T-cell (primary cell): ENCODE measurements at regions not wholly inside any gene's neighbourhood (a gene's known extent, or its start where the extent isn't known, plus 50 kb on each side); places are given as distances from the start of the nearest gene placed in this dataset.

Experiments used
- ATAC-seq, 4 experiments: fragments of 200-7000 bp in 3 of 4; fragments of 150-1000 bp in 1 of 4; cut with Tn5 transposase; replicated peaks in 1 of 4; 1 replicate in 3 of 4; 2 replicates in 1 of 4; pipeline ENCODE4 v1.10.0; 2021; ENCODE audit warnings: moderate library complexity in 3 of 4, mild to moderate bottlenecking in 2 of 4, moderate number of reproducible peaks in 1 of 4
- CTCF ChIA-PET, 2 donors: fragments of 300-600 bp; sonication (Branson Sonifier 250); formaldehyde crosslinking; loops; one replicate each; lab custom pipeline; 2022; ENCODE audit warnings: antibody characterized with exemption in 2 of 2; lab: Charles Lee
- POLR2A ChIA-PET, 2 donors: fragments of 300-600 bp; sonication (Branson Sonifier 250); formaldehyde crosslinking; loops; one replicate each; lab custom pipeline; 2022; ENCODE audit warnings: antibody characterized with exemption in 2 of 2; lab: Charles Lee
- DNase-seq, 35 experiments: peaks; one replicate each; pipeline versions ENCODE4 v3.0.0 to v3.0.0-alpha.2; 2013 to 2023
- H3K27ac ChIP-seq: one replicate; pipeline ENCODE4 v1.5.1; 2013; ENCODE audit warnings: low read length
- H3K27me3 ChIP-seq, 2 experiments: replicated peaks in 1 of 2; 1 replicate in 1 of 2; 2 replicates in 1 of 2; pipeline versions ENCODE4 v1.6.1 to v1.7.0; 2013; ENCODE audit warnings: low read length in 1 of 2, mixed read lengths in 1 of 2; ENCODE audit not compliant: control insufficient read depth in 2 of 2, insufficient read depth in 2 of 2; ENCODE audit errors: extremely low read depth in 1 of 2
- H3K36me3 ChIP-seq, 2 donors: 1 replicate in 1 of 2; 2 replicates in 1 of 2; pipeline versions ENCODE4 v1.6.1 to v1.7.0; 2013; ENCODE audit warnings: low read length in 1 of 2; ENCODE audit not compliant: control insufficient read depth in 2 of 2, insufficient read depth in 1 of 2; ENCODE audit errors: extremely low read depth in 1 of 2
- H3K4me1 ChIP-seq, 2 experiments: 1 replicate in 1 of 2; 2 replicates in 1 of 2; pipeline versions ENCODE4 v1.6.1 to v1.7.0; 2013; ENCODE audit warnings: low read length in 2 of 2, mixed read lengths in 1 of 2; ENCODE audit not compliant: insufficient read depth in 2 of 2, control insufficient read depth in 1 of 2; ENCODE audit errors: extremely low read depth in 1 of 2
- H3K4me3 ChIP-seq, 2 donors: 1 replicate in 1 of 2; 2 replicates in 1 of 2; pipeline versions ENCODE4 v1.5.1 to v1.7.0; 2013; ENCODE audit warnings: mild to moderate bottlenecking in 2 of 2, low read length in 1 of 2, moderate library complexity in 1 of 2; ENCODE audit not compliant: control insufficient read depth in 1 of 2; ENCODE audit errors: extremely low read depth in 1 of 2
- H3K9me3 ChIP-seq: 2 replicates; pipeline ENCODE4 v1.7.0; 2013
- H3K27ac Mint-ChIP-seq, 2 donors: one replicate each; pipeline ENCODE4 v1.8.0; 2020 to 2021; ENCODE audit warnings: mild to moderate bottlenecking in 2 of 2, mixed read lengths in 2 of 2
- H3K27me3 Mint-ChIP-seq, 2 donors: one replicate each; pipeline ENCODE4 v1.8.0; 2021 to 2022; ENCODE audit warnings: mixed read lengths in 2 of 2
- H3K36me3 Mint-ChIP-seq: one replicate; pipeline ENCODE4 v1.8.0; 2021; ENCODE audit warnings: mixed read lengths
- H3K4me1 Mint-ChIP-seq, 3 donors: one replicate each; pipeline ENCODE4 v1.8.0; 2020 to 2022; ENCODE audit warnings: mixed read lengths in 3 of 3, mild to moderate bottlenecking in 1 of 3
- H3K4me3 Mint-ChIP-seq, 3 donors: one replicate each; pipeline ENCODE4 v1.8.0; 2020 to 2022; ENCODE audit warnings: mild to moderate bottlenecking in 3 of 3, mixed read lengths in 3 of 3, moderate library complexity in 3 of 3
- H3K9me3 Mint-ChIP-seq, 3 donors: one replicate each; pipeline ENCODE4 v1.8.0; 2020 to 2022; ENCODE audit warnings: mixed read lengths in 3 of 3
- WGBS: methylation state at CpG from one replicate; pipeline ENCODE4 v1.1.5; 2013; ENCODE audit warnings: missing lambda C conversion rate; ENCODE audit not compliant: insufficient coverage; 5-methylcytosine and 5-hydroxymethylcytosine counted together

DNA sequence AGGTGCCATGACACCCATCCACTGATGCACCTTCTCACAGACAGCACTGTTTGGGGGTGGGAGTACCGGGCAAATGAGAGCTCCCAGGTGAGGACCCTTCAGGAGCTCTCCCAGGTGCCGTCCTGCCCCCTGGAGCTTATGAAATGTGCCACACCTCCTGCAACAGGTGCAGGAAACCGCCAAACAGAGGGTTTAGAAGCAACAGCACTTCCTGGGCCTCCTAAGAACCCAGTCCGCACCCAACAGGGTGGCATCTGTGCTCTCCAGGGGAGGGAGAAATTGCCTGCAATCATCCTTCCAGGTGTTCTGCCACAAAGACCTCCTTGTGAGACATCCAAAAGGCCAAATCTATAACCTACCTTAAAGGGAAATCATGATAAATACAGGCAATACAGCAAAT, 87.7 kb upstream of the ATP1B1 start:
- DNase-seq, result no peak
- H3K9me3 Mint-ChIP-seq, result no peaks in the 10 kb centered on the region
- ChIA-PET POLR2A (no interaction called here), CTCF (no interaction called here)
- H3K4me3 Mint-ChIP-seq, result no peak overlapping the region
- Histone ChIP-seq H3K27me3 (no peaks in the 10 kb centered on the region), H3K4me3 (no peak overlapping the region), H3K27ac (no peak overlapping the region), H3K4me1 (peaks cover 2 to 3% of the 10 kb centered on the region in 2 experiments), H3K9me3 (no peaks in the 10 kb centered on the region), H3K36me3 (no peaks in the 10 kb centered on the region)
- peaks cover 4 to 9% of the 10 kb centered on the region in 2 donors for H3K27me3 Mint-ChIP-seq
- peaks cover 0 to 20% (median 5%) of the 10 kb centered on the region in 3 donors for H3K4me1 Mint-ChIP-seq
- 71% methylated on average over 2 of the region's 4 CpGs for WGBS
- H3K27ac Mint-ChIP-seq, result no peak overlapping the region
- no peak for ATAC-seq
- no peaks in the 10 kb centered on the region for H3K36me3 Mint-ChIP-seq

DNA sequence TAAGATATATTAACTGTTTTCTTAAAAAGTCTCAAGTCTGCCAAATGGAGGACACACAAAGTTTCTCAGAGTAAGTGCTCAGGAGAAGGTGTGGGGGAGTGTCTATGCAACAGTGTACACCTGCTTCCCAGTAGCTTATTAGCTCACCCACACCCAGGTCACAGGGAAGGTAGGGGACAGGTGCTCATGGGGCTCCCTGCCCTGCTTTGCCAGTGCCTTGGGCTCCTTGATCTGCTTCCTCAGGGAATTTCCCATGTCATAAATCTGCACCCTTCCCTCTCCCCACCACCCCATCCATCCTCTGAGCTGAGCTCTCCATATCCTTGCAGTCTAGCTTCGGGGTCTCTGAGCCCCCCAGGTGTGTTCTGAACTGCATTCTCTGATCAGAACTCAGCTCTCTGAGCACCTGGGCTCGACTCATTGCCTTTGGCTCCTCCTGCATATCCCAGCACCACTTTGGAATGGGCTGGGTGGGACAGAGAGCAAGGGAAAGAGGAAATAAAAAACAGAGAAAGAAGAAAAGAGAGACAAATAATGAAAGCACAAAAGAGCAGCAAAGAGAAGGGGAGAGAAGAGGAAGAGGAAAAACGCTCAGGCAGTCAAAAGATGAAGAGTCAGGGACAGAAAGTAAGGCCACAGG, 87.0 kb upstream of the ATP1B1 start:
- no peaks in the 10 kb centered on the region for H3K27me3 ChIP-seq
- no peaks in the 10 kb centered on the region for H3K36me3 ChIP-seq
- no peak overlapping the region for H3K4me3 ChIP-seq
- ATAC-seq (no peak), DNase-seq (no peak)
- Mint-ChIP-seq H3K4me1 (peaks cover 0 to 26% (median 5%) of the 10 kb centered on the region in 3 donors), H3K4me3 (no peak overlapping the region), H3K27me3 (peaks cover 4 to 9% of the 10 kb centered on the region in 2 donors), H3K9me3 (no peaks in the 10 kb centered on the region), H3K27ac (no peak overlapping the region), H3K36me3 (no peaks in the 10 kb centered on the region)
- H3K9me3 ChIP-seq, result no peaks in the 10 kb centered on the region
- no peak overlapping the region for H3K27ac ChIP-seq
- POLR2A ChIA-PET, result no interaction called here
- 79% methylated on average over 2 of the region's 3 CpGs for WGBS
- peaks cover 2 to 3% of the 10 kb centered on the region in 2 experiments for H3K4me1 ChIP-seq
- CTCF ChIA-PET, result no interaction called here

DNA sequence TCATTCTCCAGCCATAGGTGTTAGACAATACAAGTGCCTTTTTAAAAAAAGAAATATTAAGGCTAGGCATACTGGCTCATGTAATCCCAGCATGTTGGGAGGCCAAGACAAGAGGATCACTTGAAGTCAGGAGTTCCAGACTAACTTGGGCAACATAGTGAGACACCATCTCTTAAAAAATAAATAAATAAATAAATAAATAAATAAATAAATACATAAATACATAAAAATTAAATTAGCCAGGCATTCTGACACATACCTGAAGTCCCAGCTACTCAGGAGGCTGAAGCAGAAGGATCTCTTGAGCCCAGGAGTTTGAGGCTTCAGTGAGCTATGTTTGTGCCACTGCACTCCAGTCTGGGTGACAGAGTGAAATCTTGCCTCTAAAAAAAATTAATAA, 85.8 kb upstream of the ATP1B1 start:
- no peak overlapping the region for H3K27ac ChIP-seq
- no peaks in the 10 kb centered on the region for H3K36me3 ChIP-seq
- peaks cover 2 to 3% of the 10 kb centered on the region in 2 experiments for H3K4me1 ChIP-seq
- H3K27me3 ChIP-seq, result no peaks in the 10 kb centered on the region
- no peak overlapping the region for H3K4me3 Mint-ChIP-seq
- ChIA-PET POLR2A (no interaction called here), CTCF (interaction anchor here in 1 of 2 donors (0.5 kb wide), 1 partner anchor 20 kb away, joined by 3 read pairs; no protein-coding TSS in a partner anchor)
- H3K27me3 Mint-ChIP-seq, result peaks cover 4 to 9% of the 10 kb centered on the region in 2 donors
- no peaks in the 10 kb centered on the region for H3K9me3 Mint-ChIP-seq
- H3K9me3 ChIP-seq, result no peaks in the 10 kb centered on the region
- DNase-seq (no peak), ATAC-seq (no peak)
- peaks cover 0 to 26% (median 5%) of the 10 kb centered on the region in 3 donors for H3K4me1 Mint-ChIP-seq
- no peak overlapping the region for H3K4me3 ChIP-seq
- no peak overlapping the region for H3K27ac Mint-ChIP-seq
- no peaks in the 10 kb centered on the region for H3K36me3 Mint-ChIP-seq

DNA sequence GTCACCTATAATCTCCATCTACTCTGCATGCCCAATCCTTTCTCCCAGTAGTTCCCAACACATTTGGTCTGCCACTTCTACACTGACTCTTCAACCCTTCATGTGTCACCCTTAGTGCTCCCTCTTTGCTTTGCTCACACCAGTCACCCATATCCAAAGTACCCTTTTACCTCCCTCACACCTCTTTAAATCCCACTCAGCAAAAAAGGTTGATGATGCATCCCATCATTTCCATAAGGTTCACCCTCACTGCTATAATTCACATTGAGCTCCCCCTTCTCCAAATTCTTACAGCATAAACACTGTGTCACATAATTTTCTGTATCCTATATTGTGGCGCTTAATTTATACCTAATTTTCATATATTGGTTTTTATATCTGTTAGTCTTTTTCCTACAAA, 83.8 kb upstream of the ATP1B1 start:
- H3K27me3 Mint-ChIP-seq, result peaks cover 4 to 7% of the 10 kb centered on the region in 2 donors
- no CpG with 5 or more reads among the region's 1 CpG for WGBS
- H3K36me3 Mint-ChIP-seq, result no peaks in the 10 kb centered on the region
- H3K4me3 Mint-ChIP-seq, result no peak overlapping the region
- H3K27me3 ChIP-seq, result peaks cover 0 to 2% of the 10 kb centered on the region in 2 experiments
- H3K4me1 Mint-ChIP-seq, result peaks cover 0 to 26% (median 5%) of the 10 kb centered on the region in 3 donors
- H3K4me1 ChIP-seq, result peaks cover 2 to 3% of the 10 kb centered on the region in 2 experiments
- ChIA-PET CTCF (interaction anchor here in 1 of 2 donors (0.7 kb wide), 1 partner anchor 409 kb away, joined by 4 read pairs; no protein-coding TSS in a partner anchor), POLR2A (no interaction called here)
- H3K9me3 Mint-ChIP-seq, result no peaks in the 10 kb centered on the region
- no peak for DNase-seq
- no peaks in the 10 kb centered on the region for H3K36me3 ChIP-seq
- H3K4me3 ChIP-seq, result no peak overlapping the region
- no peak overlapping the region for H3K27ac ChIP-seq
- H3K9me3 ChIP-seq, result no peaks in the 10 kb centered on the region
- no peak for ATAC-seq
- no peak overlapping the region for H3K27ac Mint-ChIP-seq

DNA sequence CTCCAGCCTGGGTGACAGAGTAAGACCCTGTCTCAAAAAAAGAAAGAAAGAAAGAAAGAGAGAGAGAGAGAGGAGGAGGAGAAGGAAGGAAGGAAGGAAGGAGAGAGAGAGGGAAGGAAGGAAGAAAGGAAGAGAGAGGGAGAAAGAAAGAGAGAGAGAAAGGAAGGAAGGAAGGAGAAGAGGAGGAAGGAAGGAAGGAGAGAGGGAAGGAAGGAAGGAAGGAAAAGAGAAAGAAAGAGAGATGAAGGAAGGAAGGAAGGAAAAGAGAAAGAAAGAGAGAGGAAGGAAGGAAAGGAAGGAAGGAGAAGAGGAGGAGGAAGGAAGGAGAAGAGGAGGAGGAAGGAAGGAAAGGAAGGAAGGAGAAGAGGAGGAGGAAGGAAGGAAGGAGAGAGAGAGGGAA, 82.2 kb upstream of the ATP1B1 start:
- Mint-ChIP-seq H3K27me3 (peaks cover 4 to 7% of the 10 kb centered on the region in 2 donors), H3K4me1 (peaks cover 0 to 11% (median 0%) of the 10 kb centered on the region in 3 donors), H3K4me3 (no peak overlapping the region), H3K27ac (no peak overlapping the region), H3K9me3 (no peaks in the 10 kb centered on the region), H3K36me3 (no peaks in the 10 kb centered on the region)
- H3K36me3 ChIP-seq, result no peaks in the 10 kb centered on the region
- H3K4me3 ChIP-seq, result no peak overlapping the region
- no peaks in the 10 kb centered on the region for H3K4me1 ChIP-seq
- CTCF ChIA-PET, result no interaction called here
- DNase-seq (no peak), ATAC-seq (no peak)
- peaks cover 0 to 2% of the 10 kb centered on the region in 2 experiments for H3K27me3 ChIP-seq
- POLR2A ChIA-PET, result no interaction called here
- no peak overlapping the region for H3K27ac ChIP-seq
- H3K9me3 ChIP-seq, result no peaks in the 10 kb centered on the region

DNA sequence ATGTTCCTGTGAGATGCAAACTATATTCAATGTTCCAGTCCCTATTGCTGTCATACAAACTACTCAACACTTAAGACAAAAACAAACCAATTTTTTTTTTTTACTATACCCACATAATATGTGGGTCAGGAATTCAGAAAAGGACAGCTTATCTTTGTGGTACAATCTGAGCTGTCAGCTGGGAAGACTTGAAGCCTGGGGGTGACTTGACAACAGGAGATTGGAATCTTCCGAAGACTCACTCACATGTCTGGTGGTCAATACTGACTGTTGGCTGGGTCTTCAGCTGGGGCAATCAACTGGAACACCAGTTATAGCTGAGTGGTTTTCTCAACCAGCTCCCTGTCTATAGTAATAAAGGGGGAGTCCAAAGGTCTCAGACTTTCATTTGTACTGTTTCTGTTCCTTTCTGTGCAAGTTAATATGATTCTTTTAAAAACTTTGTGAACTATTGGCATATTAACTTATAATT, 81.7 kb upstream of the ATP1B1 start:
- WGBS, result no CpG with 5 or more reads among the region's 1 CpG
- H3K36me3 Mint-ChIP-seq, result no peaks in the 10 kb centered on the region
- ChIA-PET CTCF (no interaction called here), POLR2A (no interaction called here)
- ATAC-seq, result no peak
- Histone ChIP-seq H3K27me3 (peaks cover 0 to 2% of the 10 kb centered on the region in 2 experiments), H3K4me1 (no peaks in the 10 kb centered on the region), H3K4me3 (no peak overlapping the region), H3K36me3 (no peaks in the 10 kb centered on the region), H3K9me3 (no peaks in the 10 kb centered on the region), H3K27ac (no peak overlapping the region)
- no peak for DNase-seq
- peaks cover 0 to 6% (median 0%) of the 10 kb centered on the region in 3 donors for H3K4me1 Mint-ChIP-seq
- H3K9me3 Mint-ChIP-seq, result no peaks in the 10 kb centered on the region
- no peak overlapping the region for H3K4me3 Mint-ChIP-seq
- H3K27ac Mint-ChIP-seq, result no peak overlapping the region
- H3K27me3 Mint-ChIP-seq, result peaks cover 4% of the 10 kb centered on the region in 2 donors
